ENCODE measurements at regions not wholly inside any gene's neighbourhood (a gene's known extent, or its start where the extent isn't known, plus 50 kb on each side); places are given as distances from the start of the nearest gene placed in this dataset.
A peak's percentile ranks its signal among the peaks of the same experiment; 100 is the strongest.

DNA sequence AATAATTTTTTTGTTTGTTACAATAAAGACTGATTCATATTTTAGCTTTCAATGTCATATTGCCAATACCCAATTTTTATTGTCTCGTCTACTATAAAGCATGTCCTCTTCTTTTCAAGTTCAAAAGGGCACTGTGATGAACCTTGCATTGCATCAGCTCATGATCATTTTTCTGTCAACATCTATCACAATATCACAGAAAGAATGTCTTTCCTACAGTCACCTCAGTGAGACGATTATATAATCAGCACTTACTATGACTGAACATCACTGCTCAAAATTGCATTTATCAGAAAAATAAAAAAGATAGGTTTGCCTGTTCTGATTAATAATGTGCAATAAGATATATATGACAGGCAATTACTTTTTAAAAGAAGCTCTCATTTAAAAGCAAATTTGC, 228.7 kb upstream of the LRFN5 start:
- WGBS (ENCODE audit: insufficient coverage): 86% methylated on average over 1 of the region's 2 CpGs
- Histone ChIP-seq H3K27ac (ENCODE audit: low read length) (no peak overlapping the region), H3K9me3 (replicated peaks; ENCODE audit: control insufficient read depth, low read depth, low read length) (no peaks in the 10 kb centered on the region), H3K36me3 (ENCODE audit: control insufficient read depth, insufficient read depth, low read length) (no peaks in the 10 kb centered on the region), H3K4me3 (ENCODE audit: low read length) (no peak overlapping the region), H3K27me3 (ENCODE audit: control insufficient read depth, insufficient read depth, low read length) (no peaks in the 10 kb centered on the region), H3K4me1 (ENCODE audit: control insufficient read depth, insufficient read depth, low read length) (no peaks in the 10 kb centered on the region)
- no peak for DNase-seq

DNA sequence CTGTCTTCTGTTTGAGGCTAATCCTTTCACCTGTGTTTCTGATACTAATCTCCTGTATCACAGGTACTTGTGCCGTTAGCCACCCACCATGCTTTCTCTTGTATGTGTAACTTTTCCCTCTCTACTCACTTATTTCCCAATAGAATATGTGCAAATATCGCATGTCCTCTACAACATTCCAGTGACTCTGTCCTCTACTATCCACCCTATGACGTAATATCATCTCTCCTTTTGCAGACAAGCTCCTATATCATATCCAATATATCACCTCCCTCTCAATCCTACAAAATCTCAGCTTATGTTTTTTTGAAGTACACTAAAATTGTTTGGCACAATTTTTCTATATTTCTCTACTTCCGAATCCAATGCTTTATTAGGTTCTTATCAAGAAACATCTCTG, 232.6 kb upstream of the LRFN5 start:
- H3K4me1 ChIP-seq (ENCODE audit: control insufficient read depth, insufficient read depth, low read length): no peaks in the 10 kb centered on the region
- no peak for DNase-seq
- H3K9me3 ChIP-seq (replicated peaks; ENCODE audit: control insufficient read depth, low read depth, low read length): no peaks in the 10 kb centered on the region
- no peak overlapping the region for H3K4me3 ChIP-seq (ENCODE audit: low read length)
- no peak overlapping the region for H3K27ac ChIP-seq (ENCODE audit: low read length)
- no peaks in the 10 kb centered on the region for H3K36me3 ChIP-seq (ENCODE audit: control insufficient read depth, insufficient read depth, low read length)
- H3K27me3 ChIP-seq (ENCODE audit: control insufficient read depth, insufficient read depth, low read length): no peaks in the 10 kb centered on the region
- 90% methylated on average over 2 of the region's 4 CpGs for WGBS (ENCODE audit: insufficient coverage)

DNA sequence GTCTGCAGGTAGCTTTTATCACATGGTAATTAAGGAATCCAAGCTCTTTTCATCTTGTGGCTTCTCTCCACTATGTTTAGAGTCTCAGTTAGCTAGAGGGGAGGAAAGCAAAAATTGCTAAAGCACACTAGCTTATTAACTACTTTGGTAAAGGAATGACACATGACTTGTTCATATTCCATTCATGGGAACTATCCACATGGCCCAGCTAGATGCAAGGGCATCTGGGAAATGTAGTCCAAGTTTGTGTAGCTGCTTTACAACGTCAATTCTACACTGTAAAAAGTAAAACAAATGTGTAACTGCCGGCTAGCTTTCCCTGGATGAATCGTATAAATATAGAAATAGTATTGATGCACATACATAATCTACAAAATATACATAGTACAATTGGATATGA, 244.5 kb upstream of the LRFN5 start:
- Histone ChIP-seq H3K4me1 (ENCODE audit: control insufficient read depth, insufficient read depth, low read length) (no peaks in the 10 kb centered on the region), H3K27me3 (ENCODE audit: control insufficient read depth, insufficient read depth, low read length) (no peaks in the 10 kb centered on the region), H3K27ac (ENCODE audit: low read length) (no peak overlapping the region), H3K36me3 (ENCODE audit: control insufficient read depth, insufficient read depth, low read length) (no peaks in the 10 kb centered on the region), H3K4me3 (ENCODE audit: low read length) (no peak overlapping the region), H3K9me3 (replicated peaks; ENCODE audit: control insufficient read depth, low read depth, low read length) (no peaks in the 10 kb centered on the region)
- DNase-seq: no peak
- no CpG with 5 or more reads among the region's 3 CpGs for WGBS (ENCODE audit: insufficient coverage)

DNA sequence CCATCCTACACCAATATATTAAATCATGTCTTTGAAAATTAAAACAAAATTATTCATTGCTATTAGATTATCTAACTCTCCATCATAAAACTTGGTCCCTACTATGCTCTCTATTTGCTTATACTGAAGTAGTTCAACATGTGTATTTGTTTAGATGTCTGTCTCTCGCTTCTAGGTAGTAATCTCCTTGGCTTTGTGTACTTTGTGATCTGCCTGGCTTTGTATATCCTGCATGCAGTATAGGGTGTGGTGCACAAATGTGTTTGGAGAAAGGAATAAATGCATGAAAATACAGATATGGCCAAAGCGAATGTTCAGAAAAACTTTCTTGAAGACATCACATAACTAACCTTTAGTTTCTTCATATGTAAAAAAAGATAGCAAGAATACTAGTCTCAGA, 246.6 kb upstream of the LRFN5 start:
- H3K27ac ChIP-seq (ENCODE audit: low read length): no peak overlapping the region
- no peak overlapping the region for H3K4me3 ChIP-seq (ENCODE audit: low read length)
- no peaks in the 10 kb centered on the region for H3K9me3 ChIP-seq (replicated peaks; ENCODE audit: control insufficient read depth, low read depth, low read length)
- DNase-seq: no peak
- 100% methylated on average over 1 of the region's 2 CpGs for WGBS (ENCODE audit: insufficient coverage)
- no peaks in the 10 kb centered on the region for H3K4me1 ChIP-seq (ENCODE audit: control insufficient read depth, insufficient read depth, low read length)
- no peaks in the 10 kb centered on the region for H3K36me3 ChIP-seq (ENCODE audit: control insufficient read depth, insufficient read depth, low read length)
- no peaks in the 10 kb centered on the region for H3K27me3 ChIP-seq (ENCODE audit: control insufficient read depth, insufficient read depth, low read length)

DNA sequence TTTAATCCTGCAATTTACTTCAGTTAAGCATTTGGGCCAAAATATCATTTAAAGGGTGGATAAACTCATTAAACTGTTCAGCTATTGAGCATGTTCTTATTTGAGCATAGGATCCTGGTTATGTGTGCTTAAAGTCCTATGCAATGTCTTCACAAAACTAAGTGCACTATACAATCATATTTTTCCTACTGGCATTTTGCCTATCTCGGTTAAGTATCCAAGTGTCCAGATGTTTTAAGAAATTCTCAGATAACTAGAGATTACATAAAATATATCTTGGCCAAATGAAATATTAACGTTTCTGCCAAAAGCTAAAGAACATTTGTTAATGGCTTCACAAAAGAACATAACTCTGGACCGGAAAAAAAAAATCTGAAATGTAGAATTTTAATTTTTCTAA, 250.8 kb upstream of the LRFN5 start:
- Histone ChIP-seq H3K36me3 (ENCODE audit: control insufficient read depth, insufficient read depth, low read length) (no peaks in the 10 kb centered on the region), H3K4me3 (ENCODE audit: low read length) (no peak overlapping the region), H3K27me3 (ENCODE audit: control insufficient read depth, insufficient read depth, low read length) (no peaks in the 10 kb centered on the region), H3K4me1 (ENCODE audit: control insufficient read depth, insufficient read depth, low read length) (no peaks in the 10 kb centered on the region), H3K9me3 (replicated peaks; ENCODE audit: control insufficient read depth, low read depth, low read length) (no peaks in the 10 kb centered on the region), H3K27ac (ENCODE audit: low read length) (no peak overlapping the region)
- DNase-seq: peak; percentile 37
- no CpG with 5 or more reads among the region's 3 CpGs for WGBS (ENCODE audit: insufficient coverage)

DNA sequence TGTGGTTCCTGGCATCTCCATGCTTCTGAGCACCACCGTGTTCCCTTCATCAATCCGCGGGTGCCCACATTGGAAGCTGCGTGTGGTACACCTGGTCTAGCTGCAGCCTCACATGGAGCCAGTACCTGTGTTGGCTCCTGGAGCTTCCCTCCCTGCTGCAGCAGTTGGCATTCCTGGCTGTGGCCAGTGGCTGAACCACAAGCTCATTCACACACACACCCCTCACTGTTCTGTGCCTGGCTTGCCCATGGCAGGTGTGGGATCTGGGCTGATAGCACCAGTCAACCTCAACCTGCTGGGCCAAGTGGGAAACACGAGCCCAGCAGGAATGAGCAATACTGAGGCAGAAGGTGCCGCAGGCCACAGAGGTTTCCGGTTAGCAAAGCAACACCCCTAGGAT, 256.2 kb upstream of the LRFN5 start:
- no peak overlapping the region for H3K4me3 ChIP-seq (ENCODE audit: low read length)
- WGBS (ENCODE audit: insufficient coverage): 100% methylated on average over 4 of the region's 7 CpGs
- H3K9me3 ChIP-seq (replicated peaks; ENCODE audit: control insufficient read depth, low read depth, low read length): no peaks in the 10 kb centered on the region
- no peaks in the 10 kb centered on the region for H3K4me1 ChIP-seq (ENCODE audit: control insufficient read depth, insufficient read depth, low read length)
- DNase-seq: no peak
- H3K36me3 ChIP-seq (ENCODE audit: control insufficient read depth, insufficient read depth, low read length): no peaks in the 10 kb centered on the region
- no peak overlapping the region for H3K27ac ChIP-seq (ENCODE audit: low read length)
- H3K27me3 ChIP-seq (ENCODE audit: control insufficient read depth, insufficient read depth, low read length): no peaks in the 10 kb centered on the region

DNA sequence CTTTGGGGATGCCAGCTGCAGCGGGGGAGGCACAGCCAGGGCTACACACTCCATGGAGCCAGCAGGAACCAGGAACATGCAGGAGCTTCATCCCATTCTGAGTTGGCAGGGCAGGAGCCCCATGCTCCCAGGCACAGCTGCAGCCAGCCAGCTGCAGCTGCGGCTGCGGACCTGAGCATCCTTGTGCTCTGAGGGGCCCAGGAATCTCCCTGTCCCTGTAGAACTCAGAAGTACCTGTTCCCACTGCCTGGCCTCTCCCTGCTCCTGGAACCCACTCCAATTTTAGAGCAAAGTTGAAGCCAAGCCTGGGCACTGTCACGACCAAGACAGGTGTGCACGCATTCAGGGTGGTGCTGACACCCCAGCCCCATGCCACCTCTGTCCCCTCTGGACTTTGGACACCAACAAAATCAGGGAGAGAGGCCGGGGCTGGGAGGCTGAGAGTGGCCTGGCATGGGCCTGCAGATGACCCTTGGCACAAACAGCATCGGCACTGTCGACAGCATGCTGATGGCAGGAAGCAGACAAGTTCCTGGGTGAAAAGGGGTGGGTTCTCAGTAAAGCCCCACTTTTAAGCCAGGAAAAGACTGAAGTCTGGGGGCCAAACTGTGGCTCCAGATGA, 257.3 kb upstream of the LRFN5 start:
- Histone ChIP-seq H3K27ac (ENCODE audit: low read length) (no peak overlapping the region), H3K36me3 (ENCODE audit: control insufficient read depth, insufficient read depth, low read length) (no peaks in the 10 kb centered on the region), H3K4me1 (ENCODE audit: control insufficient read depth, insufficient read depth, low read length) (no peaks in the 10 kb centered on the region), H3K9me3 (replicated peaks; ENCODE audit: control insufficient read depth, low read depth, low read length) (no peaks in the 10 kb centered on the region), H3K27me3 (ENCODE audit: control insufficient read depth, insufficient read depth, low read length) (no peaks in the 10 kb centered on the region), H3K4me3 (ENCODE audit: low read length) (no peak overlapping the region)
- 84% methylated on average over 8 of the region's 8 CpGs for WGBS (ENCODE audit: insufficient coverage)
- no peak for DNase-seq

DNA sequence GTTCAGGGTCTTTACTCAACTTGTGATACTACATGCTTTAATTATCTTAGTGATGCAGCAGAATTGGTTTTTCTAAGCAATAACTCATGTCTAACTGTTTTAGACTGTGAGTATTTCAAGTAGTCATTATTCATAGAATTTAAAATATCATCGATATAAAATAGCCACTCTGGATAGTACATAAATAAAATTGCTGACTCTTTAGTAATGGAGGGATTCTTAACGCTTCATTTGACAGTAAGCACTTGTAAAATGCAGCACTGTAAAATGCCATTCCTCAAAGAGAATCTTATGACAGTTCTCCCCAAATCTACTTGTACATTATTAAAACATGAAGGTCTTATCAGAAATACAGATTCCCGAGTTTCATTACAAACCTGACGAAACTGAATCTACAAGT, 262.8 kb upstream of the LRFN5 start:
- no CpG with 5 or more reads among the region's 4 CpGs for WGBS (ENCODE audit: insufficient coverage)
- DNase-seq: no peak
- no peaks in the 10 kb centered on the region for H3K4me1 ChIP-seq (ENCODE audit: control insufficient read depth, insufficient read depth, low read length)
- no peak overlapping the region for H3K4me3 ChIP-seq (ENCODE audit: low read length)
- H3K36me3 ChIP-seq (ENCODE audit: control insufficient read depth, insufficient read depth, low read length): no peaks in the 10 kb centered on the region
- no peaks in the 10 kb centered on the region for H3K27me3 ChIP-seq (ENCODE audit: control insufficient read depth, insufficient read depth, low read length)
- H3K9me3 ChIP-seq (replicated peaks; ENCODE audit: control insufficient read depth, low read depth, low read length): no peaks in the 10 kb centered on the region
- no peak overlapping the region for H3K27ac ChIP-seq (ENCODE audit: low read length)

DNA sequence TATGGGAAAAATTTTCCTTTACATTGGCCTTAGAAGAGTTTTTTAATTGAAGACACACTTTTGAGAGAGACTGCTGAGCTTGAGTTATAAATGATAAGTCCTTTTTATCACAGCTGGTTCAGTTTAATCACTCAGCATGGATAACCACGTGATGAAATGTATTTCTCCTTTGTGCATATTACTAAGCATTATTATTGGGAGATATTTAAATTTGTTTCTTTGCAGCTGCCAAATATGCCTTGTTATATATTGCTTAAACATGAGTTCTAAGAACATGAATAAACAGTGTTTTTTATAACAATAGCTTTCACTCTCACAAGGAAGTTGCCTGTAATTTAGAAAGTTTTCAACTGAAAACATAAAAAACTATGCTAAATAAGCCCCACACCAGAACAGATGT, 293.5 kb upstream of the LRFN5 start:
- no peaks in the 10 kb centered on the region for H3K27me3 ChIP-seq (ENCODE audit: control insufficient read depth, insufficient read depth, low read length)
- peak; percentile 18 for DNase-seq
- H3K36me3 ChIP-seq (ENCODE audit: control insufficient read depth, insufficient read depth, low read length): no peaks in the 10 kb centered on the region
- WGBS (ENCODE audit: insufficient coverage): no CpG with 5 or more reads among the region's 1 CpG
- H3K4me3 ChIP-seq (ENCODE audit: low read length): no peak overlapping the region
- H3K9me3 ChIP-seq (replicated peaks; ENCODE audit: control insufficient read depth, low read depth, low read length): no peaks in the 10 kb centered on the region
- no peak overlapping the region for H3K27ac ChIP-seq (ENCODE audit: low read length)
- H3K4me1 ChIP-seq (ENCODE audit: control insufficient read depth, insufficient read depth, low read length): no peaks in the 10 kb centered on the region

DNA sequence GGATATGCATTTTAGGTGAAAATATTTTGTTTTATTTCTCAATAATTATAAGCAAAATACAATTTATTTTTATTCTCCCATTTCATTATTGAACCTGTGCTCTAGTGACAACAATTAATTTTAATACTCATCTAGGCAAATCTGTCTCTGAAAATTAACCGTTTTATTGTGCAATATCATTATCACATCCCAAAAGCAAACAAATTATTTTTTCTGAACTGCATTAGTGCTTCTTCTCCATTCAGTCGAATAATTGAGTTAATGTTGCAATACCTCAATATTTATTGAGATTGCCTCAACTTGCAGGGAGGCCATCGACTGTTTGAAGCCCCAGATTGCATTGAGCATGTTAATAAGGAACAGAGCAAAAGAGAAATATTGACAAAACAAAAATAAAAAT, 303.2 kb upstream of the LRFN5 start:
- DNase-seq: no peak
- Histone ChIP-seq H3K36me3 (ENCODE audit: control insufficient read depth, insufficient read depth, low read length) (no peaks in the 10 kb centered on the region), H3K27me3 (ENCODE audit: control insufficient read depth, insufficient read depth, low read length) (no peaks in the 10 kb centered on the region), H3K4me3 (ENCODE audit: low read length) (no peak overlapping the region), H3K9me3 (replicated peaks; ENCODE audit: control insufficient read depth, low read depth, low read length) (no peaks in the 10 kb centered on the region), H3K4me1 (ENCODE audit: control insufficient read depth, insufficient read depth, low read length) (no peaks in the 10 kb centered on the region), H3K27ac (ENCODE audit: low read length) (no peak overlapping the region)
- no CpG with 5 or more reads among the region's 3 CpGs for WGBS (ENCODE audit: insufficient coverage)

DNA sequence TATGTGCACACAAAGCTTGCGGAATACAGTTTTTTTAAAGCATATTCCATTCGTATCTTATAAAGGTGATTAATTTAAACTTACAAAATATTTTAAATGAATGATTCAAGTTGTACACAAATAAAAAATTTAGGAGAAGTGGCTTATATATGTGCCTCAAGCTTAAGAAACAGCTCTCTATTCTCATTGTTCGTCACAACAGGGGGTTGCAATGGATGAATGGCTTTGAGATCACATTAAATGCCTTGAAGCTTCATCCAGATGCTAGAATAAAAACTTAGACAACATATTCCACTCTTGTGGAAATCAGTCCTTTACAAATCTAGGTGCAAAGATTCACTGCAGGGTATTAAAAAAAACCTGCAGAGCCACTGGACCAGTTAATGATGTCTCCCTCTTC, 303.9 kb upstream of the LRFN5 start:
- no peaks in the 10 kb centered on the region for H3K4me1 ChIP-seq (ENCODE audit: control insufficient read depth, insufficient read depth, low read length)
- no peaks in the 10 kb centered on the region for H3K36me3 ChIP-seq (ENCODE audit: control insufficient read depth, insufficient read depth, low read length)
- no peak overlapping the region for H3K4me3 ChIP-seq (ENCODE audit: low read length)
- no peaks in the 10 kb centered on the region for H3K9me3 ChIP-seq (replicated peaks; ENCODE audit: control insufficient read depth, low read depth, low read length)
- no peak for DNase-seq
- H3K27me3 ChIP-seq (ENCODE audit: control insufficient read depth, insufficient read depth, low read length): no peaks in the 10 kb centered on the region
- H3K27ac ChIP-seq (ENCODE audit: low read length): no peak overlapping the region
- no CpG with 5 or more reads among the region's 3 CpGs for WGBS (ENCODE audit: insufficient coverage)

All from muscle of leg (tissue), 3 donors.